IPS-NIHi7 (cell line): ENCODE measurements at regions not wholly inside any gene's neighbourhood (a gene's known extent, or its start where the extent isn't known, plus 50 kb on each side); places are given as distances from the start of the nearest gene placed in this dataset.

Source experiments
- DNase-seq: peaks from one replicate; pipeline ENCODE4 v3.0.0; 2012; ENCODE audit warnings: mixed read lengths; ENCODE audit errors: extremely low spot score

DNA sequence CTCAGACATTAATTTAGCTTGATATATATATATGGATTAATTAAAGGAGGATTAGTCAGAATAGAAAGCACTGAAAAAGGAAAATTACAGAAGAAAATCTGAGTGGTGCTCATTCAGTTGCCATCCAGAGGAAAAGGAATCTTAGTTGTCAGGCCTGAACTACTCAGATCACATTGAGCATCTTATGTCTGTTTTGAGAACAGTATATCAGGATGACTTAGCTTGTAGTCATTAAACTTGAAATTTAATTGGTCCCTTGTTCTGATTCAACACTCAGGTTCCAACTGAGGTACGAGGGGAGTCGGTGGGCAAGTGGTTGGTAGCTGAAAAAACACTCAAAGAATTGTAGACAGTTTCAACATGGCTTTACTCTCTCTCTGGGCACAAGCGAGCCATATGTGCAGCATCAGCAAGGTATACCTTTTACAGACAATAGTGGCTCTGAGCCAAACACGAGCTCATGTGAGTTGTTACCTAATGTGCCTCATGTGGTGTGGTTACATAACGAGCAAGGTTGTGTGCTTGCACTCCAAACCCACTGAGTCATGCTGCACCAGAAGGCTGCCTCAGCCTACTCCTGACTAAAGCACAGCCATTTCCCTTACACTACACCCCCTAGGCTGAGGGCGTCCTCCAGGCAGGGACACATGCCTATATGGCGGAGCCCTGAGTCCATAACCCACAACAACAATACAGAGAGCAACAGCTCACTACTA, 73.0 kb upstream of the HMGN3 start:
- no peak for DNase-seq

- no peak for DNase-seq
Observed at GRCh38 chr6:79305020-79305419, 70.5 kb upstream of the HMGN3 start.

DNA sequence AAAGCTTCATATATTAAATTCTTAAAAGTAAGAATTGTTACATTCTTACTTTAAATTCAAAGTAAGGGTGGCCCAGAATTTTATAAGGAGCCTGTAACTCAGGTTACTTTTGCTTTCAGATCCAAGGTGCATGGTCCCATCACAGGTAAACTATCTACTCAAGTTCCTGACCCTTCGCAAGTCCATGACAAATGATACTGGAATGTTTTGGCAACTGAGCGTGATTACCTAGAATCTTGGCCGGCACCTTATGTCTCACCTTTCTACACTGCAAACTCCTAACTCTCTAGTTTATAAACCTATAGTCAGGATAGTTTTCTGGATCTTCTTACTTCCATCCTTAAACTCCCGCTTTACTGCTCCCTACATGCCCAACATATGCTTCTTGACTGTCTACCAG, 67.9 kb upstream of the HMGN3 start:
- DNase-seq = no peak

DNA sequence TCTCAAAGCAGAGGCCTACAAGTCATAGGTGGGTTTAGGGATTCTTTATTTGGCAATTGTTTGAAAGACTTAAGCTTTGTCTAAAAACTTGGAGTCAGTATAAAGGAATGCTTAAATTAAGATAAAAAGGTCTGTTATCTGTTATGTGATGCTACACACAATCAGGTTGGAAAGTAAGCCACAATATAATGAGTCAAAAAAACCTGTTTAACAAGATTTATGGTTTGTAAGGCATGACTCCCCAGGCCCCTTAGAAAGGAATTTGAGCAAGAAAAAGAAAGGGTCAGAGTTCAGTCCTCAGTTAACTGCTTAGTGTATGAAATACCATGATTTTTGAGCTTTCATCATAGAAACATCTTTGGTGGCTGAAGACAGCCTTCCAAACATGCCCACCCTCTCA, 66.8 kb upstream of the HMGN3 start:
- no peak for DNase-seq

DNA sequence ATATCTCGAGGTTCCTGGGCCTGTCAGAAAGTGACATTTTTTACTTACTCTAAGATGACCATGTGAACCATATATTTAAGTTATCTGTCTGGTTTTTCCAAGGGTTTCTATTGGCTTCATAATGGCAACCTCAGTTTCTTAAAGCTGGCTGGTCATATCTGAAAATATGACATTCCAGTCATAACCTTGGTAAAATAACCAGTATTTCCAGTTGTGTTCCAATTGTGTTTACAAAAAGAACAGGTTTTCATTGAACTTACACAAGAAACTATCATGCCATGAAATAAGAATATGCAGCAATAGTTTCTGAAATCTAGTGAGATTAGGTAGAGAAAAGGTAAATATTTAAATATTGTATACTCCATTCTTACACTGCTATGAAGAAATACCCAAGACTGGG, 61.7 kb upstream of the HMGN3 start:
- DNase-seq = no peak
